ENCODE measurements at regions not wholly inside any gene's neighbourhood (a gene's known extent, or its start where the extent isn't known, plus 50 kb on each side); places are given as distances from the start of the nearest gene placed in this dataset.

GRCh38 chr11:112513417-112513816, 252.8 kb upstream of the PLET1 start:
- no peak for DNase-seq (ENCODE audit: low spot score)

GRCh38 chr11:112514011-112514740, 253.5 kb upstream of the PLET1 start:
- DNase-seq (ENCODE audit: low spot score): no peak

DNA sequence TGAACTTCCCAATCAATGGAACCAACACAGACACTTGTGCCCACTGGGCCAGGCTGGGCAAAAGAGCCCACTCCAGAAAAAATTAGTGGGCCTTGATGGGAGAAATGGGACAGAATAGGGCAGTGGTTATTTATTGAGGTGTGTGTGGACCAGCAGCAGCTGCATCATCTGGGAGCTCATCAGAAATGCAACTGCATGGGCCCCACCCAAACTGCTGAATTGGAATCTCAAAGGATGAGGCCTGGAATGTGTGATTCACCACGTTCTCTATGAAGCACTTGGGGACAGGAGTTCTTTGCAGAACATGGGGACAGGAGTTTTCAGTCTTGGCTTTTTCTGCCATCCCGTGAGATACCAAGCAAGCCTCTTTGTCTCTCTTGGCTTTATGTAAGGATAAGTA, 255.6 kb upstream of the PLET1 start:
- DNase-seq (ENCODE audit: low spot score): no peak

- DNase-seq (ENCODE audit: low spot score): no peak
Measured at GRCh38 chr11:112516755-112517154, 256.1 kb upstream of the PLET1 start.

- no peak for DNase-seq (ENCODE audit: low spot score)
Measured at GRCh38 chr11:112518371-112518770, 257.7 kb upstream of the PLET1 start.

DNA sequence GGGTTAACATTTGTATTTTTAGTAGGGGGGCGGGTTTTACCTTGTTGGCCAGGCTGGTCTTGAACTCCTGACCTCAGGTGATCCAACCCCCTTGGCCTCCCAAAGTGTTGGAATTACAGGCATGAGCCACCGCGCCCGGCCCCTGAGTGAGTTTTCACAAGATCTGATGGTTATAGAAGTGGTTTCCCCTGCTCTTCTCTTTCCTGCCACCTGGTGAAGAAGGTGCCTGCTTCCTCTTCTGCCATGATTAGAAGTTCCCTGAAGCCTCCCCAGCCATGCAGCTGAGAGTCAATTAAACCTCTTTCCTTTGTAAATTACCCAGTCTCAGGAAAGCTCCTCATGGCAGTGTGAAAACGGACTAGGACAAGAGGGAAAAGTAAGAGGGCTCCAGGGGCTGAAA, 259.1 kb upstream of the PLET1 start:
- DNase-seq (ENCODE audit: low spot score): no peak

- DNase-seq (ENCODE audit: low spot score): no peak
Measured at GRCh38 chr11:112520354-112520753, 259.7 kb upstream of the PLET1 start.

DNA sequence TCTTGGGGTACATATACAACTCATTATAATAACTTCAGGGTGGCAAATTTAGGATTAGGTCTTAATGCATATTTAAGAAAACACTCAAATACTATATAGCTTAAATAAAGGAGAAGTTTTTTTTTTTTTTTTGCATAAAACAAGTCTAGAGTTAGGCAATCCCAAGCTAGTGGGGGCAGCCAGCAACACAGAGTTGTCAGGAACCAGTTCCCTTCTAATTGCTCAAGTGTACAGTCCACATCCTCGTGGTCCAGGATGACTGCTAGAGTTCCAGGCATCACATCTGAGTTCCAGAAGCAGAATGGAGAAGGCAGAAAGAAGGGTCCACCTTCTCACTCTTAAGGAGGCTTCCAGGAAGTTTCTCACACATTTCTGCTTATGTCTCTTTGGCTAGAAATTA, 261.9 kb upstream of the PLET1 start:
- no peak for DNase-seq (ENCODE audit: low spot score)

GRCh38 chr11:112523031-112523430, 262.4 kb upstream of the PLET1 start:
- no peak for DNase-seq (ENCODE audit: low spot score)

GRCh38 chr11:112523477-112523876, 262.8 kb upstream of the PLET1 start:
- DNase-seq (ENCODE audit: low spot score): no peak

- no peak for DNase-seq (ENCODE audit: low spot score)
Measured at GRCh38 chr11:112523951-112524350, 263.3 kb upstream of the PLET1 start.

DNA sequence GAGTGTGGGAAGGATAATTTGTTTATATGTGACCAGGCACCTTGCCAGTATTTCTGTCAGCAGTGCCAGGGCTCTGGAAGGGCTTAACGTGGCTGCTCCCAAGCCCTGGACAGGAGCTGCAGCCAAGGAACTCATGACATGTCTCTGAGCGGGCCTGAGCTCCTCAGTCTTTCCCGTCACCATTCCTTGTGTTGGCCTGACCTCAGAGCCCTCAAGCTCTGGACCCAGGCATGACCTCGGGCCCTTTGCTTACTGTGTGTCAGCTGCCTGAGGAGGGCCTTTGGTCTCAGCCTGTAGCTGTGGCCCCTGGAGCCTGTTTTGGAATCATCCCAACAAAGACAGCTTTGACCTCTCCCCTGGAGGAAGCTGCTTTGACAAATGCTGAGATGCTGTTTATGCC, 264.1 kb upstream of the PLET1 start:
- DNase-seq (ENCODE audit: low spot score): no peak

DNA sequence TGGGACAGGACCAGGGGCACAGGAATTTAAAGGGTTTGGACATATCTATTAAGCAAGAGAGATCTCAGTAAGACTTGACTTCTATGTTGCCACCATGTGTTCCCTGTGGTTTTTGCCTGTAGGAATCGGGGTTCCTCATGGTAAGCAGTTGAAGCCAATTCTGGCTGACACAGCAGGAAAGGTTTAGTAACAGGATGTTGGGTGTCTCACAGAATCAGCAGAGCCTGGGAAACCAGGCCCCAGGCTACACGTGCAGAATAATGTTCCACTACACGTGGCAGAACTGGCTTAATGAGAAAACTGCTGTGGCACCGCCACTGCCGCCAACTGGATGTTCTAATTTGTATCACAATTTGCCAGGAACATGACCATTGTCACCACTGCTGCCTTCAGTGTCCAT, 264.6 kb upstream of the PLET1 start:
- DNase-seq (ENCODE audit: low spot score): no peak

DNA sequence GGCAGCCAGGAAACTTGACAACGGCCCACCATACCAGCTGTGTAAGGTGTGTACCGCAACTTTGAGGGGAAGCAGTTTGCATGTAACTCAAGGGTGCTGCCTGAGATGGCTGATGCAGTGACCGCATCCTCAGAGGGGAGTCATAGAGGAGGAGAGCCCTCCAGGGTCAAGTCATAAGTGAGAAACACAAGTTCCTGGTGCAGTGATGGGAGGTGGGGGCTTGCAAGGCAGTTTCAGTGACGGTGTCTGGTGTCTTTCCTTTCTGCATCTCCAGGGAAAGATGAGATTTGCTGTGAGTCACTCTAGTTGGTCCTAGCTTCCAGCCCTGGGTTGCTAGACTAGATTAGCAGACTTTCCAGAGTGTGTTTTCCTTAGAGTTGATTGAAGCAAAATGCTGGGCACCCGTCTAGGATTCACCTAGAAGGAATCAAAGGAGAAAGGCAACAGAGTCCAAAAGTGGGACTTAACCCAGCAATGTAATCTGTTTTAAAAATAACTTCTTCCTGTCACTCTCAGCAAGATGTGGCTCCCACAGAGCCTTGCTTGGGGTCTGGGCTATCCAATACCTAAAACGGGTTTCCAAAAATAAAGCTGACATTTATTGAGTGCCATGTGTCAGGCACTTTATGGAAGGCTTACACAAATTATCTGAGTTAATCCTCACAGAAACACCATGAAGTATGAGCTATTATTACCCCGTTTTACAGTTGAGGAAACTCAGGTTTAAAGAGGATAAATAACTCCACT, 265.4 kb upstream of the PLET1 start:
- DNase-seq (ENCODE audit: low spot score): no peak

- no peak for DNase-seq (ENCODE audit: low spot score)
Measured at GRCh38 chr11:112526699-112527416, 266.2 kb upstream of the PLET1 start.

GRCh38 chr11:112529071-112529470, 268.4 kb upstream of the PLET1 start:
- DNase-seq (ENCODE audit: low spot score): no peak

- DNase-seq (ENCODE audit: low spot score): no peak
Measured at GRCh38 chr11:112532506-112532905, 271.8 kb upstream of the PLET1 start.

GRCh38 chr11:112533682-112534081, 273.0 kb upstream of the PLET1 start:
- DNase-seq (ENCODE audit: low spot score): no peak

GRCh38 chr11:112534208-112534607, 273.5 kb upstream of the PLET1 start:
- no peak for DNase-seq (ENCODE audit: low spot score)

DNA sequence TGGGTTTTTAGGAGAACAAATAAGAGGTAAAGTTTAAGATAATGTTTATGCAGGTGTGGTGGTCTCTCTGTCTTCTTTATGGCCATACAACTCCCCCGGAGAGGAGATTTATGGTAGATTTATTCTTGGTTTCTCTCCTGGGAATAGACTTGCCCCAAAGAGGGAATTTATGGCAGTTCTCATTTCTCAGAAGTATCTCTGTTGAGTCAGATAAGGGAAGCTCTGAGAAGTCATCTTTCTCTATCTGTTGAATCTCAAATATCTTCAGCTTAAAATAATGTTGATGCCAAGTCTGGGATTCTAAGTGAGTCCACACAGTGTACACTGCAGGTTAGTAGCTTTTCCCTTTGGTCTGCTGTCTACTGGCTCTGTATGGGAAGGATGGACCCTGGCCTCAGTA, 276.4 kb upstream of the PLET1 start:
- DNase-seq (ENCODE audit: low spot score): no peak

DNA sequence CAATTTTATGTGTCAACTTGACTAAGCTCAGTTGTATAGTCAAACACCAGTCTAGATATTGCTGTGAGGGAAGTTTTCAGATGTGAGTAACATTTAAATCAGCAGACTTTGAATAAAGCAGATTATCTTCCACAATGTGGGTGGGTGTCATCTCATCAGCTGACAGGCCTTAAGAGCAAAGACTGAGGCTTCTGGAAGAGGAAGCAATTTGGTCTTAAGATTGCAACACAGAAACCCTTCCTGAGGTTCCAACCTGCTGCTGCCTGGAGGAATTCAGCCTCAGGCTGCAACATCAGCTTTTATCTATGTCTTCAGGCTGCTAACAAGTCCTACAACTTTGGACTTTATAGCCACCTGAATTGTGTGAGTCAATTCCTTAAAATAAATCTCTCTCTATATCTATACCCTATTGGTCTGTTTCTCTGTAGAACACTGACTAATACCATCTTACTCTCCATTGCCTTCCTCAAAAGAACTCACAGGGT, 277.2 kb upstream of the PLET1 start:
- DNase-seq (ENCODE audit: low spot score): no peak

GRCh38 chr11:112538534-112539280, 278.0 kb upstream of the PLET1 start:
- DNase-seq (ENCODE audit: low spot score): no peak

Measured in CD4-positive, alpha-beta T cell treated with Interleukin-6 at 100 ng/mL for 8 hours (primary cell).